GM23338 (cell line): ENCODE measurements at regions not wholly inside any gene's neighbourhood (a gene's known extent, or its start where the extent isn't known, plus 50 kb on each side); places are given as distances from the start of the nearest gene placed in this dataset.

Source experiments
- ATAC-seq: fragments of 200-7000 bp; cut with Tn5 transposase; 3 replicates; pipeline ENCODE4 v1.9.1; 2020
- DNase-seq: peaks from one replicate; pipeline ENCODE4 v3.0.0-alpha.2; 2015; ENCODE audit warnings: low spot score
- H2AFZ ChIP-seq: fragments of 200-600 bp; sonication (generic); 2 replicates; pipeline ENCODE4 v1.8.0; 2016; ENCODE audit warnings: antibody characterized with exemption, mild to moderate bottlenecking, moderate library complexity
- H3F3A ChIP-seq: fragments of 200-600 bp; sonication (generic); replicated peaks from 2 replicates; pipeline ENCODE4 v1.8.0; 2017; ENCODE audit warnings: antibody characterized with exemption, mixed run types, low read depth
- H3K27ac ChIP-seq: fragments of 200-600 bp; sonication (generic); 2 replicates; pipeline ENCODE4 v1.6.1; 2016; ENCODE audit warnings: low read depth
- H3K27me3 ChIP-seq: fragments of 200-600 bp; sonication (generic); 2 replicates; pipeline ENCODE4 v1.8.0; 2016; ENCODE audit warnings: mild to moderate bottlenecking, mixed run types, moderate library complexity; ENCODE audit not compliant: insufficient read depth
- H3K36me3 ChIP-seq: fragments of 200-600 bp; sonication (generic); 2 replicates; pipeline ENCODE4 v1.8.0; 2016; ENCODE audit warnings: mild to moderate bottlenecking; ENCODE audit not compliant: insufficient read depth
- H3K4me1 ChIP-seq: fragments of 200-600 bp; sonication (generic); 2 replicates; pipeline ENCODE4 v1.8.0; 2016; ENCODE audit warnings: mild to moderate bottlenecking, moderate library complexity; ENCODE audit not compliant: insufficient read depth
- H3K4me2 ChIP-seq: fragments of 200-600 bp; sonication (generic); 2 replicates; pipeline ENCODE4 v1.7.1; 2017; ENCODE audit warnings: mixed run types
- H3K4me3 ChIP-seq: fragments of 200-600 bp; sonication (generic); 2 replicates; pipeline ENCODE4 v1.6.1; 2016; ENCODE audit warnings: mixed run types
- H3K79me2 ChIP-seq: fragments of 200-600 bp; sonication (generic); replicated peaks from 2 replicates; pipeline ENCODE4 v1.8.0; 2017; ENCODE audit warnings: mild to moderate bottlenecking; ENCODE audit not compliant: insufficient read depth
- H3K9me2 ChIP-seq: fragments of 200-600 bp; sonication (generic); 2 replicates; pipeline ENCODE4 v1.8.0; 2017; ENCODE audit not compliant: insufficient read depth
- H4K20me1 ChIP-seq: fragments of 200-600 bp; sonication (generic); replicated peaks from 2 replicates; pipeline ENCODE4 v1.8.0; 2017; ENCODE audit warnings: mild to moderate bottlenecking; ENCODE audit not compliant: insufficient read depth
- H3K27ac Mint-ChIP-seq: 2 replicates; pipeline ENCODE4 v1.8.0; 2020; ENCODE audit warnings: inconsistent platforms, mild to moderate bottlenecking, moderate library complexity, mixed read lengths
- H3K27me3 Mint-ChIP-seq: 3 replicates; pipeline ENCODE4 v1.8.0; 2022; ENCODE audit warnings: low read depth, mild to moderate bottlenecking, moderate library complexity, mixed read lengths, inconsistent platforms; ENCODE audit not compliant: insufficient read depth, poor library complexity
- H3K36me3 Mint-ChIP-seq: 3 replicates; pipeline ENCODE4 v1.8.0; 2021; ENCODE audit warnings: low read depth, mild to moderate bottlenecking, inconsistent platforms, moderate library complexity, mixed read lengths
- H3K4me1 Mint-ChIP-seq: 3 replicates; pipeline ENCODE4 v1.8.0; 2020; ENCODE audit warnings: mild to moderate bottlenecking, inconsistent platforms, mixed read lengths
- H3K4me3 Mint-ChIP-seq: 3 replicates; pipeline ENCODE4 v1.8.0; 2021; ENCODE audit warnings: moderate library complexity, mild to moderate bottlenecking, inconsistent platforms, mixed read lengths
- H3K9me3 Mint-ChIP-seq: 3 replicates; pipeline ENCODE4 v1.8.0; 2020; ENCODE audit warnings: moderate library complexity, mild to moderate bottlenecking, inconsistent platforms, mixed read lengths
- CREB1 ChIP-seq: fragments of 250-450 bp; sonication (Bioruptor Pico); IDR thresholded peaks from 2 replicates; pipeline ENCODE4 v1.5.0; 2020; ENCODE audit warnings: low read depth, mild to moderate bottlenecking, moderate library complexity
- EZH2 ChIP-seq: fragments of 200-600 bp; sonication (generic); IDR thresholded peaks from one replicate; pipeline ENCODE4 v1.8.0; 2017; ENCODE audit warnings: antibody characterized with exemption, mild to moderate bottlenecking, low read depth; ENCODE audit not compliant: unreplicated experiment
- EZH2phosphoT487 ChIP-seq: fragments of 200-600 bp; sonication (generic); IDR thresholded peaks from one replicate; pipeline ENCODE4 v1.8.1; 2018; ENCODE audit warnings: antibody characterized with exemption; ENCODE audit not compliant: unreplicated experiment
- JUNB ChIP-seq: IDR thresholded peaks from one replicate; pipeline ENCODE4 v1.6.1; 2016; ENCODE audit warnings: antibody characterized with exemption; ENCODE audit not compliant: unreplicated experiment
- NANOG ChIP-seq: IDR thresholded peaks from 2 replicates; pipeline ENCODE4 v1.6.1; 2016; ENCODE audit warnings: antibody characterized with exemption, borderline replicate concordance
- STAT1 ChIP-seq: IDR thresholded peaks from one replicate; pipeline ENCODE4 v1.6.1; 2016; ENCODE audit warnings: antibody characterized with exemption; ENCODE audit not compliant: unreplicated experiment
- ZNF114 ChIP-seq: fragments of 250-450 bp; sonication (Bioruptor Pico); IDR thresholded peaks from 2 replicates; pipeline ENCODE4 v1.5.0; 2020; ENCODE audit warnings: mild to moderate bottlenecking, moderate library complexity
- ZNF331 ChIP-seq: fragments of 250-450 bp; sonication (Bioruptor Pico); IDR thresholded peaks from 2 replicates; pipeline ENCODE4 v1.5.0; 2020; ENCODE audit warnings: low read depth, mild to moderate bottlenecking, moderate library complexity
- TF ChIP-seq, protein P1 (sequence below): IDR thresholded peaks from 2 replicates; pipeline ENCODE4 v1.6.1; 2016; ENCODE audit warnings: antibody characterized with exemption
- TF ChIP-seq, protein P2 (sequence below): IDR thresholded peaks from one replicate; pipeline ENCODE4 v1.6.1; 2018; ENCODE audit warnings: antibody characterized with exemption; ENCODE audit not compliant: unreplicated experiment
- TF ChIP-seq, protein P3 (sequence below): fragments of 250-450 bp; sonication (Bioruptor Pico); IDR thresholded peaks from 2 replicates; pipeline ENCODE4 v1.5.0; 2020; ENCODE audit warnings: mild to moderate bottlenecking, moderate library complexity

DNA sequence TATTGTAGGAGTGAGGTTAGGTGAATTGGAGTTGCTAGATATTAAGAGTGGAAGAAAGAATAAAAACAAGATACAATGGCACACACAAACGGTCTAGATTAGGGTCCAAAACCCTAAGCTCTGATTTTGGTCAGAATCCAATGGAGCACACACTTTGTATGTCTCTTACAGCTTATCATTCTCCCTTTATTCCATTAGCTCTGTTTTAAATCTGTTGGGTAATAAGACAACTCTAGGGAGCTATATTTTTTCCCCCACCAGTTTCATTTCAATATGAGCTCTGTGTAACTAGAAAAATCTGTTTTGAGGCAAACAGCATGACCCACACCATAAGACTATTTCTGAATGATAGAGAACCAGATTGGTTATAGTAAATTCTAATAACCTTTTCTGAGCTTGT is 465.6 kb downstream of the ADGRL2 start:
- Histone ChIP-seq H3F3A (no peaks in the 10 kb centered on the region), H3K4me3 (no peak overlapping the region), H3K4me2 (no peak overlapping the region), H3K27ac (no peak overlapping the region), H3K9me2 (0 out of 2 replicates have a peak, but pooled peaks cover 3% of the 10 kb centered on the region), H2AFZ (no peak overlapping the region), H3K36me3 (0 out of 2 replicates have a peak, but pooled peaks cover 2% of the 10 kb centered on the region), H3K4me1 (no peaks in the 10 kb centered on the region), H3K79me2 (no peaks in the 10 kb centered on the region), H4K20me1 (no peaks in the 10 kb centered on the region), H3K27me3 (no peaks in the 10 kb centered on the region)
- Mint-ChIP-seq H3K27ac (no peak overlapping the region), H3K4me3 (no peak overlapping the region), H3K9me3 (no peaks in the 10 kb centered on the region), H3K4me1 (no peaks in the 10 kb centered on the region), H3K36me3 (no peaks in the 10 kb centered on the region), H3K27me3 (no peaks in the 10 kb centered on the region)
- no peak for ATAC-seq
- no peak for TF ChIP-seq ZNF114
- DNase-seq, result no peak

DNA sequence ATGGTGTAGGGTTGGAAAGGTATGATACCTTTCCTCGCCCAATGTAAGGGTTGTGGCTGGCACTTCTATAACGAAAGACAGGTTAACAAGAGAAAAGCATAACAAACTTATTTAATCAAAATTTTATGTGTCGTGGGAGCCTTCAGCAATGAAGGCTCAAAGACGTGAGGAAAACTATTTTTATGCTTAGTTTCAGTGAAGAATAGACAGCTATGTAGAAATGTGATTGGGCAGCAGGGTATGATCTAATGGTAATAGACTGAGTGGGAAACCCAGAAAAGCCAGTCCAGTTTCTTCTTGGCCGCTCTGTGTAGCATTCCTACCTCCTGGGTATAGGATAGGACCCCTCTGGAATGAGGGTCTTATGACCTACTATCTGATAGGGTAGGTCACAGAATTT is 464.7 kb downstream of the ADGRL2 start:
- H3K36me3 Mint-ChIP-seq, result no peaks in the 10 kb centered on the region
- Histone ChIP-seq H4K20me1 (no peaks in the 10 kb centered on the region), H3K4me3 (no peak overlapping the region), H3F3A (no peaks in the 10 kb centered on the region), H3K36me3 (no peaks in the 10 kb centered on the region), H2AFZ (no peak overlapping the region), H3K27ac (no peak overlapping the region), H3K4me1 (no peaks in the 10 kb centered on the region), H3K27me3 (no peaks in the 10 kb centered on the region), H3K79me2 (no peaks in the 10 kb centered on the region), H3K9me2 (0 out of 2 replicates have a peak, but pooled peaks cover 3% of the 10 kb centered on the region), H3K4me2 (no peak overlapping the region)
- no peak overlapping the region for H3K4me3 Mint-ChIP-seq
- H3K27ac Mint-ChIP-seq, result no peak overlapping the region
- H3K4me1 Mint-ChIP-seq, result peaks cover 2% of the 10 kb centered on the region; the same call in 1 of the 3 replicates
- ATAC-seq (no peak), DNase-seq (no peak)
- no peaks in the 10 kb centered on the region for H3K9me3 Mint-ChIP-seq
- H3K27me3 Mint-ChIP-seq, result no peaks in the 10 kb centered on the region
- TF ChIP-seq NANOG (no peak), ZNF114 (no peak), EZH2phosphoT487 (no peak), EZH2 (no peak), CREB1 (CRISPR knock-in tag) (no peak), JUNB (no peak), STAT1 (no peak), ZNF331 (CRISPR knock-in tag) (no peak)
- TF ChIP-seq, protein P1, sequence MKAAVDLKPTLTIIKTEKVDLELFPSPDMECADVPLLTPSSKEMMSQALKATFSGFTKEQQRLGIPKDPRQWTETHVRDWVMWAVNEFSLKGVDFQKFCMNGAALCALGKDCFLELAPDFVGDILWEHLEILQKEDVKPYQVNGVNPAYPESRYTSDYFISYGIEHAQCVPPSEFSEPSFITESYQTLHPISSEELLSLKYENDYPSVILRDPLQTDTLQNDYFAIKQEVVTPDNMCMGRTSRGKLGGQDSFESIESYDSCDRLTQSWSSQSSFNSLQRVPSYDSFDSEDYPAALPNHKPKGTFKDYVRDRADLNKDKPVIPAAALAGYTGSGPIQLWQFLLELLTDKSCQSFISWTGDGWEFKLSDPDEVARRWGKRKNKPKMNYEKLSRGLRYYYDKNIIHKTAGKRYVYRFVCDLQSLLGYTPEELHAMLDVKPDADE, result no peak
- TF ChIP-seq, protein P2, sequence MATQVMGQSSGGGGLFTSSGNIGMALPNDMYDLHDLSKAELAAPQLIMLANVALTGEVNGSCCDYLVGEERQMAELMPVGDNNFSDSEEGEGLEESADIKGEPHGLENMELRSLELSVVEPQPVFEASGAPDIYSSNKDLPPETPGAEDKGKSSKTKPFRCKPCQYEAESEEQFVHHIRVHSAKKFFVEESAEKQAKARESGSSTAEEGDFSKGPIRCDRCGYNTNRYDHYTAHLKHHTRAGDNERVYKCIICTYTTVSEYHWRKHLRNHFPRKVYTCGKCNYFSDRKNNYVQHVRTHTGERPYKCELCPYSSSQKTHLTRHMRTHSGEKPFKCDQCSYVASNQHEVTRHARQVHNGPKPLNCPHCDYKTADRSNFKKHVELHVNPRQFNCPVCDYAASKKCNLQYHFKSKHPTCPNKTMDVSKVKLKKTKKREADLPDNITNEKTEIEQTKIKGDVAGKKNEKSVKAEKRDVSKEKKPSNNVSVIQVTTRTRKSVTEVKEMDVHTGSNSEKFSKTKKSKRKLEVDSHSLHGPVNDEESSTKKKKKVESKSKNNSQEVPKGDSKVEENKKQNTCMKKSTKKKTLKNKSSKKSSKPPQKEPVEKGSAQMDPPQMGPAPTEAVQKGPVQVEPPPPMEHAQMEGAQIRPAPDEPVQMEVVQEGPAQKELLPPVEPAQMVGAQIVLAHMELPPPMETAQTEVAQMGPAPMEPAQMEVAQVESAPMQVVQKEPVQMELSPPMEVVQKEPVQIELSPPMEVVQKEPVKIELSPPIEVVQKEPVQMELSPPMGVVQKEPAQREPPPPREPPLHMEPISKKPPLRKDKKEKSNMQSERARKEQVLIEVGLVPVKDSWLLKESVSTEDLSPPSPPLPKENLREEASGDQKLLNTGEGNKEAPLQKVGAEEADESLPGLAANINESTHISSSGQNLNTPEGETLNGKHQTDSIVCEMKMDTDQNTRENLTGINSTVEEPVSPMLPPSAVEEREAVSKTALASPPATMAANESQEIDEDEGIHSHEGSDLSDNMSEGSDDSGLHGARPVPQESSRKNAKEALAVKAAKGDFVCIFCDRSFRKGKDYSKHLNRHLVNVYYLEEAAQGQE, result no peak
- TF ChIP-seq, protein P3, sequence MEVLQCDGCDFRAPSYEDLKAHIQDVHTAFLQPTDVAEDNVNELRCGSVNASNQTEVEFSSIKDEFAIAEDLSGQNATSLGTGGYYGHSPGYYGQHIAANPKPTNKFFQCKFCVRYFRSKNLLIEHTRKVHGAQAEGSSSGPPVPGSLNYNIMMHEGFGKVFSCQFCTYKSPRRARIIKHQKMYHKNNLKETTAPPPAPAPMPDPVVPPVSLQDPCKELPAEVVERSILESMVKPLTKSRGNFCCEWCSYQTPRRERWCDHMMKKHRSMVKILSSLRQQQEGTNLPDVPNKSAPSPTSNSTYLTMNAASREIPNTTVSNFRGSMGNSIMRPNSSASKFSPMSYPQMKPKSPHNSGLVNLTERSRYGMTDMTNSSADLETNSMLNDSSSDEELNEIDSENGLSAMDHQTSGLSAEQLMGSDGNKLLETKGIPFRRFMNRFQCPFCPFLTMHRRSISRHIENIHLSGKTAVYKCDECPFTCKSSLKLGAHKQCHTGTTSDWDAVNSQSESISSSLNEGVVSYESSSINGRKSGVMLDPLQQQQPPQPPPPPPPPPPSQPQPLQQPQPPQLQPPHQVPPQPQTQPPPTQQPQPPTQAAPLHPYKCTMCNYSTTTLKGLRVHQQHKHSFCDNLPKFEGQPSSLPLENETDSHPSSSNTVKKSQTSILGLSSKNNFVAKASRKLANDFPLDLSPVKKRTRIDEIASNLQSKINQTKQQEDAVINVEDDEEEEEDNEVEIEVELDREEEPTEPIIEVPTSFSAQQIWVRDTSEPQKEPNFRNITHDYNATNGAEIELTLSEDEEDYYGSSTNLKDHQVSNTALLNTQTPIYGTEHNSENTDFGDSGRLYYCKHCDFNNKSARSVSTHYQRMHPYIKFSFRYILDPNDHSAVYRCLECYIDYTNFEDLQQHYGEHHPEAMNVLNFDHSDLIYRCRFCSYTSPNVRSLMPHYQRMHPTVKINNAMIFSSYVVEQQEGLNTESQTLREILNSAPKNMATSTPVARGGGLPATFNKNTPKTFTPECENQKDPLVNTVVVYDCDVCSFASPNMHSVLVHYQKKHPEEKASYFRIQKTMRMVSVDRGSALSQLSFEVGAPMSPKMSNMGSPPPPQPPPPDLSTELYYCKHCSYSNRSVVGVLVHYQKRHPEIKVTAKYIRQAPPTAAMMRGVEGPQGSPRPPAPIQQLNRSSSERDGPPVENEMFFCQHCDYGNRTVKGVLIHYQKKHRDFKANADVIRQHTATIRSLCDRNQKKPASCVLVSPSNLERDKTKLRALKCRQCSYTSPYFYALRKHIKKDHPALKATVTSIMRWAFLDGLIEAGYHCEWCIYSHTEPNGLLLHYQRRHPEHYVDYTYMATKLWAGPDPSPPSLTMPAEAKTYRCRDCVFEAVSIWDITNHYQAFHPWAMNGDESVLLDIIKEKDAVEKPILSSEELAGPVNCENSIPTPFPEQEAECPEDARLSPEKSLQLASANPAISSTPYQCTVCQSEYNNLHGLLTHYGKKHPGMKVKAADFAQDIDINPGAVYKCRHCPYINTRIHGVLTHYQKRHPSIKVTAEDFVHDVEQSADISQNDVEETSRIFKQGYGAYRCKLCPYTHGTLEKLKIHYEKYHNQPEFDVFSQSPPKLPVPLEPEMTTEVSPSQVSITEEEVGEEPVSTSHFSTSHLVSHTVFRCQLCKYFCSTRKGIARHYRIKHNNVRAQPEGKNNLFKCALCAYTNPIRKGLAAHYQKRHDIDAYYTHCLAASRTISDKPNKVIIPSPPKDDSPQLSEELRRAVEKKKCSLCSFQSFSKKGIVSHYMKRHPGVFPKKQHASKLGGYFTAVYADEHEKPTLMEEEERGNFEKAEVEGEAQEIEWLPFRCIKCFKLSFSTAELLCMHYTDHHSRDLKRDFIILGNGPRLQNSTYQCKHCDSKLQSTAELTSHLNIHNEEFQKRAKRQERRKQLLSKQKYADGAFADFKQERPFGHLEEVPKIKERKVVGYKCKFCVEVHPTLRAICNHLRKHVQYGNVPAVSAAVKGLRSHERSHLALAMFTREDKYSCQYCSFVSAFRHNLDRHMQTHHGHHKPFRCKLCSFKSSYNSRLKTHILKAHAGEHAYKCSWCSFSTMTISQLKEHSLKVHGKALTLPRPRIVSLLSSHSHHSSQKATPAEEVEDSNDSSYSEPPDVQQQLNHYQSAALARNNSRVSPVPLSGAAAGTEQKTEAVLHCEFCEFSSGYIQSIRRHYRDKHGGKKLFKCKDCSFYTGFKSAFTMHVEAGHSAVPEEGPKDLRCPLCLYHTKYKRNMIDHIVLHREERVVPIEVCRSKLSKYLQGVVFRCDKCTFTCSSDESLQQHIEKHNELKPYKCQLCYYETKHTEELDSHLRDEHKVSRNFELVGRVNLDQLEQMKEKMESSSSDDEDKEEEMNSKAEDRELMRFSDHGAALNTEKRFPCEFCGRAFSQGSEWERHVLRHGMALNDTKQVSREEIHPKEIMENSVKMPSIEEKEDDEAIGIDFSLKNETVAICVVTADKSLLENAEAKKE (CRISPR knock-in tag), result no peak
